Left renal pelvis (tissue), 4 donors: ENCODE measurements at regions not wholly inside any gene's neighbourhood (a gene's known extent, or its start where the extent isn't known, plus 50 kb on each side); places are given as distances from the start of the nearest gene placed in this dataset.

Source experiments
- DNase-seq, 4 donors: peaks; one replicate each; pipeline ENCODE4 v3.0.0-alpha.2; 2013; ENCODE audit warnings: low read depth in 4 of 4, low spot score in 3 of 4

- DNase-seq, result no peak
These were observed 180.3 kb upstream of the TENM3 start for GRCh38 chr4:182062936-182063335.

- no peak for DNase-seq
These were observed 179.6 kb upstream of the TENM3 start for GRCh38 chr4:182063651-182064050.

GRCh38 chr4:182065255-182065654 lies 177.9 kb upstream of the TENM3 start:
- DNase-seq, result no peak

GRCh38 chr4:182066037-182066436 lies 177.2 kb upstream of the TENM3 start:
- no peak for DNase-seq

GRCh38 chr4:182067828-182068227 lies 175.4 kb upstream of the TENM3 start:
- no peak for DNase-seq

- no peak for DNase-seq
These were observed 174.3 kb upstream of the TENM3 start for GRCh38 chr4:182068920-182069319.

GRCh38 chr4:182073278-182073677 lies 169.9 kb upstream of the TENM3 start:
- DNase-seq, result no peak

GRCh38 chr4:182074139-182074538 lies 169.1 kb upstream of the TENM3 start:
- no peak for DNase-seq

- DNase-seq, result no peak
These were observed 168.4 kb upstream of the TENM3 start for GRCh38 chr4:182074810-182075209.

GRCh38 chr4:182082910-182083309 lies 160.3 kb upstream of the TENM3 start:
- no peak for DNase-seq

- no peak for DNase-seq
These were observed 159.4 kb upstream of the TENM3 start for GRCh38 chr4:182083671-182084410.

GRCh38 chr4:182085051-182085480 lies 158.1 kb upstream of the TENM3 start:
- no peak for DNase-seq

GRCh38 chr4:182089326-182089725 lies 153.9 kb upstream of the TENM3 start:
- DNase-seq, result no peak

GRCh38 chr4:182090186-182090585 lies 153.0 kb upstream of the TENM3 start:
- DNase-seq, result no peak

GRCh38 chr4:182091128-182091527 lies 152.1 kb upstream of the TENM3 start:
- no peak for DNase-seq

GRCh38 chr4:182093431-182093831 lies 149.8 kb upstream of the TENM3 start:
- no peak for DNase-seq

GRCh38 chr4:182093935-182094334 lies 149.3 kb upstream of the TENM3 start:
- no peak for DNase-seq

GRCh38 chr4:182101618-182102017 lies 141.6 kb upstream of the TENM3 start:
- no peak for DNase-seq

- no peak for DNase-seq
These were observed 140.6 kb upstream of the TENM3 start for GRCh38 chr4:182102576-182102975.

- no peak for DNase-seq
These were observed 139.4 kb upstream of the TENM3 start for GRCh38 chr4:182103614-182104319.

GRCh38 chr4:182105416-182105815 lies 137.8 kb upstream of the TENM3 start:
- no peak for DNase-seq

- no peak for DNase-seq
These were observed 135.3 kb upstream of the TENM3 start for GRCh38 chr4:182107931-182108330.
